H9 (cell line): ENCODE measurements at regions not wholly inside any gene's neighbourhood (a gene's known extent, or its start where the extent isn't known, plus 50 kb on each side); places are given as distances from the start of the nearest gene placed in this dataset.
A peak's percentile ranks its signal among the peaks of the same experiment; 100 is the strongest.

Experiments
- DNase-seq: peaks from one replicate; pipeline ENCODE4 v3.0.0-alpha.2; 2017
- H2AFZ ChIP-seq: one replicate; pipeline ENCODE4 v1.6.1; 2013; ENCODE audit warnings: mild to moderate bottlenecking, low read length, control low read depth, moderate library complexity
- H2AK5ac ChIP-seq: 2 replicates; pipeline ENCODE4 v1.6.1; 2013; ENCODE audit warnings: low read length, control low read depth, mixed read lengths; ENCODE audit not compliant: insufficient read length
- H2BK120ac ChIP-seq: one replicate; pipeline ENCODE4 v1.6.1; 2013; ENCODE audit warnings: low read depth, mild to moderate bottlenecking, low read length, control low read depth, inconsistent platforms; ENCODE audit not compliant: poor library complexity, severe bottlenecking
- H2BK12ac ChIP-seq: 2 replicates; pipeline ENCODE4 v1.6.1; 2013; ENCODE audit warnings: low read length, control low read depth, mixed read lengths, low read depth; ENCODE audit not compliant: insufficient read length
- H2BK15ac ChIP-seq: 2 replicates; pipeline ENCODE4 v1.6.1; 2013; ENCODE audit warnings: low read depth, low read length, control low read depth
- H2BK20ac ChIP-seq: one replicate; pipeline ENCODE4 v1.6.1; 2013; ENCODE audit warnings: low read depth, mild to moderate bottlenecking, low read length, control low read depth, inconsistent platforms; ENCODE audit not compliant: poor library complexity, severe bottlenecking
- H2BK5ac ChIP-seq: 2 replicates; pipeline ENCODE4 v1.6.1; 2013; ENCODE audit warnings: low read length, control low read depth, mixed read lengths; ENCODE audit not compliant: insufficient read length
- H3K14ac ChIP-seq: 2 replicates; pipeline ENCODE4 v1.6.1; 2013; ENCODE audit warnings: low read length, control low read depth; ENCODE audit not compliant: insufficient read depth
- H3K18ac ChIP-seq: 2 replicates; pipeline ENCODE4 v1.6.1; 2013; ENCODE audit warnings: low read depth, mild to moderate bottlenecking, mixed read lengths, low read length, control low read depth; ENCODE audit not compliant: insufficient read length
- H3K23ac ChIP-seq: 2 replicates; pipeline ENCODE4 v1.6.1; 2013; ENCODE audit warnings: low read length, control low read depth, mixed read lengths, low read depth; ENCODE audit not compliant: insufficient read length
- H3K23me2 ChIP-seq: 2 replicates; pipeline ENCODE4 v1.6.1; 2013; ENCODE audit warnings: low read depth, mild to moderate bottlenecking, mixed read lengths, low read length, control low read depth; ENCODE audit not compliant: insufficient read length, poor library complexity, severe bottlenecking
- H3K27ac ChIP-seq: 2 replicates; pipeline ENCODE4 v1.5.1; 2013; ENCODE audit warnings: low read length, control low read depth, mixed read lengths, low read depth; ENCODE audit not compliant: insufficient read length
- H3K27me3 ChIP-seq: 2 replicates; pipeline ENCODE4 v1.6.1; 2013; ENCODE audit warnings: low read length, control low read depth, inconsistent platforms; ENCODE audit not compliant: insufficient read depth
- H3K4ac ChIP-seq: 2 replicates; pipeline ENCODE4 v1.6.1; 2013; ENCODE audit warnings: low read depth, mild to moderate bottlenecking, control low read depth, inconsistent platforms, low read length, moderate library complexity
- H3K4me1 ChIP-seq: 2 replicates; pipeline ENCODE4 v1.6.1; 2013; ENCODE audit warnings: low read length, control low read depth, inconsistent platforms; ENCODE audit not compliant: insufficient read depth
- H3K4me2 ChIP-seq: 2 replicates; pipeline ENCODE4 v1.6.1; 2013; ENCODE audit warnings: low read length, control low read depth, mixed read lengths; ENCODE audit not compliant: insufficient read length, insufficient read depth
- H3K56ac ChIP-seq: 2 replicates; pipeline ENCODE4 v1.6.1; 2013; ENCODE audit warnings: low read depth, mild to moderate bottlenecking, mixed read lengths, low read length, control low read depth; ENCODE audit not compliant: insufficient read length
- H3K79me1 ChIP-seq: 2 replicates; pipeline ENCODE4 v1.6.1; 2013; ENCODE audit warnings: low read depth, mild to moderate bottlenecking, moderate library complexity, low read length, control low read depth, inconsistent platforms; ENCODE audit not compliant: insufficient read depth, poor library complexity, severe bottlenecking
- H3K79me2 ChIP-seq: 2 replicates; pipeline ENCODE4 v1.6.1; 2013; ENCODE audit warnings: low read length, control low read depth, inconsistent platforms; ENCODE audit not compliant: insufficient read depth
- H3K9ac ChIP-seq: 2 replicates; pipeline ENCODE4 v1.6.1; 2013; ENCODE audit warnings: low read length, control low read depth, mixed read lengths; ENCODE audit not compliant: insufficient read length; ENCODE audit errors: extremely low read depth
- H3K9me3 ChIP-seq: one replicate; pipeline ENCODE4 v1.6.1; 2013; ENCODE audit warnings: low read depth, low read length, inconsistent platforms; ENCODE audit not compliant: control insufficient read depth
- H3T11ph ChIP-seq: one replicate; pipeline ENCODE4 v1.6.1; 2013; ENCODE audit warnings: mild to moderate bottlenecking, low read length, control low read depth, inconsistent platforms
- H4K20me1 ChIP-seq: one replicate; pipeline ENCODE4 v1.6.1; 2013; ENCODE audit not compliant: control insufficient read depth, insufficient read length, insufficient read depth
- H4K5ac ChIP-seq: 2 replicates; pipeline ENCODE4 v1.6.1; 2013; ENCODE audit warnings: low read depth, mild to moderate bottlenecking, mixed read lengths, low read length, control low read depth; ENCODE audit not compliant: insufficient read length
- H4K8ac ChIP-seq: replicated peaks from 2 replicates; pipeline ENCODE4 v1.6.1; 2013; ENCODE audit warnings: low read length, control low read depth, mixed read lengths, low read depth; ENCODE audit not compliant: insufficient read length
- H4K91ac ChIP-seq: 2 replicates; pipeline ENCODE4 v1.6.1; 2013; ENCODE audit warnings: low read depth, mild to moderate bottlenecking, moderate library complexity, mixed read lengths, low read length, control low read depth; ENCODE audit not compliant: insufficient read length
- H3K27ac Mint-ChIP-seq, 3 experiments: 2 replicates in 2 of 3; 3 replicates in 1 of 3; pipeline ENCODE4 v1.8.0; 2020 to 2021; ENCODE audit warnings: mixed read lengths in 3 of 3, mild to moderate bottlenecking in 1 of 3, moderate library complexity in 1 of 3
- H3K27me3 Mint-ChIP-seq: 2 replicates; pipeline ENCODE4 v1.8.0; 2021; ENCODE audit warnings: low read depth, mild to moderate bottlenecking, moderate library complexity, mixed read lengths
- H3K36me3 Mint-ChIP-seq, 3 experiments: 2 replicates in 2 of 3; 3 replicates in 1 of 3; pipeline ENCODE4 v1.8.0; 2020 to 2021; ENCODE audit warnings: low read depth in 3 of 3, mixed read lengths in 3 of 3; ENCODE audit not compliant: insufficient read depth in 1 of 3
- H3K4me1 Mint-ChIP-seq, 2 experiments: 2 replicates each; pipeline ENCODE4 v1.8.0; 2020; ENCODE audit warnings: mixed read lengths in 2 of 2
- H3K4me3 Mint-ChIP-seq, 2 experiments: 2 replicates in 1 of 2; 3 replicates in 1 of 2; pipeline ENCODE4 v1.8.0; 2020 to 2021; ENCODE audit warnings: mild to moderate bottlenecking in 2 of 2, mixed read lengths in 2 of 2, moderate library complexity in 1 of 2
- H3K9me3 Mint-ChIP-seq, 2 experiments: 2 replicates in 1 of 2; 3 replicates in 1 of 2; pipeline ENCODE4 v1.8.0; 2020; ENCODE audit warnings: mild to moderate bottlenecking in 2 of 2, mixed read lengths in 2 of 2, moderate library complexity in 1 of 2
- CTCF ChIP-seq: fragments of 200-600 bp; sonication (generic); conservative IDR thresholded peaks from 3 replicates; pipeline ENCODE4 v1.8.0; 2021; ENCODE audit warnings: antibody characterized with exemption, mild to moderate bottlenecking
- WGBS: extraction: QIAGEN DNeasy Blood & Tissue Kit; methylation state at CpG from one replicate; pipeline ENCODE4 v1.1.7; 2013; ENCODE audit warnings: missing lambda C conversion rate, low lambda C conversion rate, mixed read lengths; ENCODE audit not compliant: insufficient read length; ENCODE audit errors: extremely low coverage; 5-methylcytosine and 5-hydroxymethylcytosine counted together

GRCh38 chr12:65602610-65603295 is 221.5 kb upstream of the HMGA2 start:
- H2BK12ac ChIP-seq, result no peak overlapping the region
- no peak overlapping the region for H3K4me2 ChIP-seq
- no peak overlapping the region for H4K8ac ChIP-seq
- H3K9me3 Mint-ChIP-seq, result no peaks in the 10 kb centered on the region
- H3K4me1 ChIP-seq, result peaks cover 3% of the 10 kb centered on the region; the same call in 1 of the 2 replicates
- H4K91ac ChIP-seq, result no peak overlapping the region
- H3K14ac ChIP-seq, result no peak overlapping the region
- H3K9me3 ChIP-seq, result no peaks in the 10 kb centered on the region
- no peak overlapping the region for H2BK20ac ChIP-seq
- H3K79me2 ChIP-seq, result no peaks in the 10 kb centered on the region; the same call in 1 of the 2 replicates
- H3K4me1 Mint-ChIP-seq, result peaks cover 16 to 23% of the 10 kb centered on the region in 2 experiments
- no peaks in the 10 kb centered on the region for H3K23me2 ChIP-seq
- no peak overlapping the region for H3K23ac ChIP-seq
- 0 out of 7 replicates have a peak overlapping the region, but pooled peaks of 1 of the 3 experiments have one; percentile 36 for H3K27ac Mint-ChIP-seq
- TF ChIP-seq CTCF, result peak; percentile 81
- H2BK15ac ChIP-seq, result no peak overlapping the region
- WGBS, result no CpG with 5 or more reads among the region's 11 CpGs
- no peak overlapping the region for H3K9ac ChIP-seq
- no peak overlapping the region for H2AFZ ChIP-seq
- H2BK5ac ChIP-seq, result no peak overlapping the region
- no peak overlapping the region for H3K4ac ChIP-seq
- no peak overlapping the region for H3K27ac ChIP-seq
- no peaks in the 10 kb centered on the region for H4K20me1 ChIP-seq
- no peak overlapping the region for H4K5ac ChIP-seq
- no peak overlapping the region for H3K18ac ChIP-seq
- no peaks in the 10 kb centered on the region for H3K27me3 Mint-ChIP-seq
- H3T11ph ChIP-seq, result no peak overlapping the region
- peak; percentile 79 for DNase-seq
- H3K27me3 ChIP-seq, result no peaks in the 10 kb centered on the region
- no peaks in the 10 kb centered on the region for H3K79me1 ChIP-seq
- no peak overlapping the region; a peak in 1 of 5 replicates for H3K4me3 Mint-ChIP-seq
- H3K56ac ChIP-seq, result no peak overlapping the region
- H2AK5ac ChIP-seq, result no peak overlapping the region
- H2BK120ac ChIP-seq, result no peak overlapping the region
- no peaks in the 10 kb centered on the region; a peak in 1 of 7 replicates for H3K36me3 Mint-ChIP-seq
